ENCODE measurements at regions not wholly inside any gene's neighbourhood (a gene's known extent, or its start where the extent isn't known, plus 50 kb on each side); places are given as distances from the start of the nearest gene placed in this dataset.

DNA sequence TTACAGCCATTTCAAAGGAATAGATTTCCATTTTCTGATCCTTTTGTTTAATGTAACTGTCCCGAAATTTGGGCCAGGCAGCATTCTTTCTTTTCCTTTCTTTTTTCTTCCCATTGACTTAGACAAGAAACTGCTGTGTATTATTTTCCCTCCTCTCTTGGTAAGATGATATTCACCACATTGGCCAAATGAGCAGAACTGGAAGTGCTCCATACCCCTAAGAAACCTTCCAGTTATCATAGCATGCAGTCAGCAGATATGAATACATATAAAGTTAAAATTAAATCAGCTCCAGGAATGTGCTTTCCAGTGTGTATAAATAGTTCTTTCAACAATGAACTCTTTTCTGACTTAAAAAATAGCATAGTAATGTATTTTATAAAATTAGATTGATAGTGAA lies 168.5 kb upstream of the GAS1 start:
- Histone ChIP-seq H3K4me3 (ENCODE audit: low read depth, low read length) (no peak overlapping the region), H3K27me3 (ENCODE audit: control insufficient read depth, insufficient read depth, low read length) (peaks cover 2% of the 10 kb centered on the region), H3K36me3 (ENCODE audit: control insufficient read depth, insufficient read depth, low read length) (no peaks in the 10 kb centered on the region)
- DNase-seq (ENCODE audit: low read depth) (no peak), FAIRE-seq (no peak)
- TF ChIP-seq, protein P1, sequence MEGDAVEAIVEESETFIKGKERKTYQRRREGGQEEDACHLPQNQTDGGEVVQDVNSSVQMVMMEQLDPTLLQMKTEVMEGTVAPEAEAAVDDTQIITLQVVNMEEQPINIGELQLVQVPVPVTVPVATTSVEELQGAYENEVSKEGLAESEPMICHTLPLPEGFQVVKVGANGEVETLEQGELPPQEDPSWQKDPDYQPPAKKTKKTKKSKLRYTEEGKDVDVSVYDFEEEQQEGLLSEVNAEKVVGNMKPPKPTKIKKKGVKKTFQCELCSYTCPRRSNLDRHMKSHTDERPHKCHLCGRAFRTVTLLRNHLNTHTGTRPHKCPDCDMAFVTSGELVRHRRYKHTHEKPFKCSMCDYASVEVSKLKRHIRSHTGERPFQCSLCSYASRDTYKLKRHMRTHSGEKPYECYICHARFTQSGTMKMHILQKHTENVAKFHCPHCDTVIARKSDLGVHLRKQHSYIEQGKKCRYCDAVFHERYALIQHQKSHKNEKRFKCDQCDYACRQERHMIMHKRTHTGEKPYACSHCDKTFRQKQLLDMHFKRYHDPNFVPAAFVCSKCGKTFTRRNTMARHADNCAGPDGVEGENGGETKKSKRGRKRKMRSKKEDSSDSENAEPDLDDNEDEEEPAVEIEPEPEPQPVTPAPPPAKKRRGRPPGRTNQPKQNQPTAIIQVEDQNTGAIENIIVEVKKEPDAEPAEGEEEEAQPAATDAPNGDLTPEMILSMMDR (IDR thresholded peaks at IDR 0.05; ENCODE audit: insufficient read depth, low read length, severe bottlenecking), result no peak

DNA sequence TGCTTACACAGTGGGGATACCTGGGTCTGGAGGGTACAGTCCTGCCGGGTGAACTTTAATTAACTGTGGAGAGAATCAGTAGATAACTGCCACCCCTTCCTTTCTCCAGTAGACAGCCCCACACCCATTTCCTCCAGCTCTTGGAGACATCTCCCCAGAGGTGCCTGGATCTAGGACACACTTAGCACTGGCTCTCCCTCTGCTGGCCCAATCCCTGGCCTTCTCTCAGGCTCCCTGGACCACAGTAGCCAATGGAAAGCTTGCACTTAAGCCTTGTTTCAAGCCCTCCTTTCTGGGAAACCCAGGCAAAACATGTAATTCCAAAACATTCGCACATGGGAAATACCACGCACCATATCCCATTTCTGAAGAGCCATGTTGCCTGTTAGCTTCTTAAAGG lies 169.2 kb upstream of the GAS1 start:
- TF ChIP-seq, protein P1 (IDR thresholded peaks at IDR 0.05; ENCODE audit: insufficient read depth, low read length, severe bottlenecking), result no peak
- Histone ChIP-seq H3K4me3 (ENCODE audit: low read depth, low read length) (no peak overlapping the region), H3K27me3 (ENCODE audit: control insufficient read depth, insufficient read depth, low read length) (peaks cover 2% of the 10 kb centered on the region), H3K36me3 (ENCODE audit: control insufficient read depth, insufficient read depth, low read length) (no peaks in the 10 kb centered on the region)
- no peak for DNase-seq (ENCODE audit: low read depth)
- no peak for FAIRE-seq

DNA sequence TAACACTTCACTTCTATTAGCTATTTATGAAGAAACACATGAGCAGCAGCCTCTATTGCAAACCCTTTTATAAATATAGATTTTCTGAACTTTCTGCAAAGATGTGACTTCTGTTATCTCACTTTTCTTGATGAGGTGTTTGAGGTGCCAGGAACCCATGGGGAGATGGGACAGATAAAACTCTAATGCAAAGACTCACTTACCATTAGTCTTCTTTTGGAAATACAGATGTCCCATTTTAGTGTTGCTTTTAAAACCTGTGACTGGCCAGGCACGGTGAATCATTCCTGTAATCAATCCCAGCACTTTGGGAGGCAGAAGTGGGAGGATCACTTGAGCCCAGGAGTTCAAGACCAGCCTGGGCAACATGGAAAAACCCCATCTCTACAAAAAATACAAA lies 171.3 kb upstream of the GAS1 start:
- FAIRE-seq, result no peak
- TF ChIP-seq, protein P1 (IDR thresholded peaks at IDR 0.05; ENCODE audit: insufficient read depth, low read length, severe bottlenecking), result no peak

DNA sequence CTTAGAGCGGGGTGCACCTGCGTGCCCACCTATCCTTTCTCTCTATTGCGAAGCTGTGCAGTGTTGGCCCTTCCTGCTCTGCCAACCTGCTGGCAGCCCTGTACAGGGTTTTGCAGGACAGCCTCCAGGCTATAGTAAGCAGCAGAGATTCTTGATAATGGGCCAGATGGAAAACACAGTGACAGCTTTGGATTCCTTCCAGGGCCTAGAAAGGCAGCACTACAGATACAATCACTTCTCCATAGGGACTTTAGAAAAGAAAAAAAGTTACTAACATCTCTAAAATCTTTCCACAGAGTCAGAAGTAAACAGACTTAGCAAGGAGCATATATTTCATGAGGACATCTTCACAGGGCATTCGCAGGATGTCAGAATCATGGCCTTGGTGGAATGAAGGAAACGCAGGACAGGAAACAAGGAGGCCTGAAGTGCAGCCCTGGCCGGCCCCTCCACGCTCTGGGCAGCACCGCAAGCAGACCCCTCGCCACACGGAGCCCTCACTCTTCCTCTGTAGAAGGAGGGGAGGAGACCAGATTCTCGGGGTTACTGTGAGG lies 172.1 kb upstream of the GAS1 start:
- no peaks in the 10 kb centered on the region for H3K36me3 ChIP-seq (ENCODE audit: control insufficient read depth, insufficient read depth, low read length)
- no peak overlapping the region for H3K4me3 ChIP-seq (ENCODE audit: low read depth, low read length)
- peak; percentile 23 for DNase-seq (ENCODE audit: low read depth)
- H3K27me3 ChIP-seq (ENCODE audit: control insufficient read depth, insufficient read depth, low read length), result peaks cover 2% of the 10 kb centered on the region
- FAIRE-seq, result no peak
- TF ChIP-seq, protein P1 (IDR thresholded peaks at IDR 0.05; ENCODE audit: insufficient read depth, low read length, severe bottlenecking), result no peak

More for the DNA sequence above, 171.3 kb upstream of the GAS1 start:
- Histone ChIP-seq H3K36me3 (ENCODE audit: control insufficient read depth, insufficient read depth, low read length) (no peaks in the 10 kb centered on the region), H3K4me3 (ENCODE audit: low read depth, low read length) (no peak overlapping the region), H3K27me3 (ENCODE audit: control insufficient read depth, insufficient read depth, low read length) (peaks cover 2% of the 10 kb centered on the region)
- no peak for DNase-seq (ENCODE audit: low read depth)

DNA sequence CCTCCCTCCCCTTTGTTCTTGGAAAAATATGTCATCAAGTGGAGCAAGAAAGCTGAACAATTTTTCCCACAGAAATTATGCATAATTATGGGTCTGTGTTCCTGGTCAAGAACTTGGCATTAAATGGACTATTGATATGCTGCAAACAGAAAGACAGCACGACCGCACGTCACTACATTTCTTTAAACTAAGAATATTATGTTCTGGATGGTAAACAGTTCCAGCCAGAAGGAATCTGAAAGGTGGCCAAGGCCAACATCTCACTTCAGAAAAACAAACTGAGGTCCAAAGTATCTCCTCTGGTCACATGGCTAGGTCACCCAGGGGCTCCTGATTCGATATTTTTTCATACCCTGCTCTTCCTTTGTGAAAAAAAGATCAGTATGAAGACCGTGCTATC lies 173.3 kb upstream of the GAS1 start:
- Histone ChIP-seq H3K4me3 (ENCODE audit: low read depth, low read length) (no peak overlapping the region), H3K36me3 (ENCODE audit: control insufficient read depth, insufficient read depth, low read length) (no peaks in the 10 kb centered on the region), H3K27me3 (ENCODE audit: control insufficient read depth, insufficient read depth, low read length) (peaks cover 2% of the 10 kb centered on the region)
- TF ChIP-seq, protein P1 (IDR thresholded peaks at IDR 0.05; ENCODE audit: insufficient read depth, low read length, severe bottlenecking), result no peak
- DNase-seq (ENCODE audit: low read depth), result no peak
- no peak for FAIRE-seq
